Tibial nerve (tissue), 3 donors: ENCODE measurements at regions not wholly inside any gene's neighbourhood (a gene's known extent, or its start where the extent isn't known, plus 50 kb on each side); places are given as distances from the start of the nearest gene placed in this dataset.

Experiments
- POLR2A ChIP-seq, 2 donors: fragments of 450-650 bp; IDR thresholded peaks; one replicate each; pipeline ENCODE4 v1.6.1; 2017; ENCODE audit warnings: antibody characterized with exemption in 2 of 2, mild to moderate bottlenecking in 2 of 2, moderate library complexity in 2 of 2
- TF ChIP-seq, protein P1 (sequence below), 5 experiments: fragments of 200-600 bp in 3 of 5; fragments of 450-650 bp in 2 of 5; sonication (generic) in 3 of 5; IDR thresholded peaks; one replicate each; pipeline ENCODE4 v1.5.1; 2016 to 2019; ENCODE audit warnings: antibody characterized with exemption in 5 of 5, mild to moderate bottlenecking in 3 of 5, moderate library complexity in 2 of 5

GRCh38 chr6:145254649-145255401, 480.5 kb downstream of the EPM2A start:
- TF ChIP-seq, protein P1, sequence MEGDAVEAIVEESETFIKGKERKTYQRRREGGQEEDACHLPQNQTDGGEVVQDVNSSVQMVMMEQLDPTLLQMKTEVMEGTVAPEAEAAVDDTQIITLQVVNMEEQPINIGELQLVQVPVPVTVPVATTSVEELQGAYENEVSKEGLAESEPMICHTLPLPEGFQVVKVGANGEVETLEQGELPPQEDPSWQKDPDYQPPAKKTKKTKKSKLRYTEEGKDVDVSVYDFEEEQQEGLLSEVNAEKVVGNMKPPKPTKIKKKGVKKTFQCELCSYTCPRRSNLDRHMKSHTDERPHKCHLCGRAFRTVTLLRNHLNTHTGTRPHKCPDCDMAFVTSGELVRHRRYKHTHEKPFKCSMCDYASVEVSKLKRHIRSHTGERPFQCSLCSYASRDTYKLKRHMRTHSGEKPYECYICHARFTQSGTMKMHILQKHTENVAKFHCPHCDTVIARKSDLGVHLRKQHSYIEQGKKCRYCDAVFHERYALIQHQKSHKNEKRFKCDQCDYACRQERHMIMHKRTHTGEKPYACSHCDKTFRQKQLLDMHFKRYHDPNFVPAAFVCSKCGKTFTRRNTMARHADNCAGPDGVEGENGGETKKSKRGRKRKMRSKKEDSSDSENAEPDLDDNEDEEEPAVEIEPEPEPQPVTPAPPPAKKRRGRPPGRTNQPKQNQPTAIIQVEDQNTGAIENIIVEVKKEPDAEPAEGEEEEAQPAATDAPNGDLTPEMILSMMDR (IDR thresholded peaks at IDR 0.05) = no peak
- TF ChIP-seq POLR2A (IDR thresholded peaks at IDR 0.05) = no peak
